DMS79 treated with DMSO at 0.1 percent for 48 hours (cell line): ENCODE measurements at regions not wholly inside any gene's neighbourhood (a gene's known extent, or its start where the extent isn't known, plus 50 kb on each side); places are given as distances from the start of the nearest gene placed in this dataset.

Experiments
- DNase-seq: peaks from one replicate; lab custom pipeline; 2025; lab: John Stamatoyannopoulos, UW

DNA sequence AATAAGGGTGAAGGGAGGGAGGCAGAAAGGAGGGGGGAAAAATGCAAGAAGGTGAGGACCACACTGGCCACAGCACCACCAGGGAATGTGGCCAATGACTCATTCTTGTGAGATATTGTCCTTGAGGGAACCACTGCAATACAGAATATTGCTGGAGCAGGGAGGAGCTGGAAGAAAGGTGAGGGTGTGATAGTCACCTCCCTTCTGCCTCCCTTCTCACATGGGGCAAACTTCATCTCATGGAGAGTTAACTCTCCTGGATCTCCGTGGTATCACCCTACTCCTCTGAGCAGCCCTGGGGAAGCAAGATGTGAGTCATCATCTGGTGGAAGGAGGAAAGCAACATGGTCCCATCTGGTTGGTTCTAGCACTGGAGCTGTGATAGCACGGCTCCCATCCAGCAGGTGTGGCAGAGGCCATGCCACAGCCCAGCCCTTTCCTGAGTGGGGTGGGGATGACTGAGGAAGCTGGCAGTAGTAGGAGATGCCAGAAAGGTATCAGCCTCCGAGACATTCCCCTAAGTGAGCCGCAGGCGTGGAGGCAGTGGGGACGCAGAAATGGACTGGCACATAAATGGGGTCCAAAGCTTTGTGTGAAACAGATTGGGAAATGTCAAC, 115.9 kb upstream of the LPP start:
- DNase-seq: no peak

DNA sequence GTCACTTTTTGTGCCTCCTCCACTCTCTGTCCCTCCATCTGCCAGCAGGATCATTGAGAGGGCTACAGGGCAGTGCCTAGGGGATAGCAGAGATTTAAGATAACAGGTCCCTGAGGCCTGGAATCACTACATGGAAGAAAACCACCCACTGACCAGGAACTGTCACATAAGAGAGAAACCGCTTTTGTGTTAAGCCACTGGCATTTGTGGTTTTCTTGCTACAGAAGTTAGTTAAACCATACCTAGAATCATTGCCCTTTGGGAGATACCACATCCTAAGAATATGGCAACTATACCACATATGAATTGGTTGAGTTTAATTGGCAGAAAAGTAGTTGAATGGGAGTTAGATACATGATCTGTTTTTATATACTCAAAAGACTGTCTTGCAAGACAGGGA, 112.8 kb upstream of the LPP start:
- no peak for DNase-seq

DNA sequence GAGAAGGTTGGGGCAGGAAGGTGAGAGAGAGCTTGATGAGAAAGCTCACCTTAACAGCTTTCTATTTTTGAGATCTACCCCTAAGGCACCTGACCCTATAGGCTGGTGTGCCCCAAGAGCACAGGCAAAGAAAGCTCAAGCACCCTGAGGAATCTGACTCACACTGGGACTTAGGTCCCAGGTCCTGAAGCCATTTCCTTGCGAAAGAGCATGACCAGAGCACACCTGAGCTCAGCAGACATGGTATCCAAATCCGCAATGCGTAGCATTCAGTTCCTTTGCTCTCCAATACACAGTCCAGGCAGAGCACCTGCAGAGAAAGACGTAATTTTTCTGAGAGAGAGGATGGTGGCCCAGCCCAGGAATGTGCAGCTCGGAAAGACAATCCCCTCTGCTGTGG, 112.1 kb upstream of the LPP start:
- DNase-seq: no peak

DNA sequence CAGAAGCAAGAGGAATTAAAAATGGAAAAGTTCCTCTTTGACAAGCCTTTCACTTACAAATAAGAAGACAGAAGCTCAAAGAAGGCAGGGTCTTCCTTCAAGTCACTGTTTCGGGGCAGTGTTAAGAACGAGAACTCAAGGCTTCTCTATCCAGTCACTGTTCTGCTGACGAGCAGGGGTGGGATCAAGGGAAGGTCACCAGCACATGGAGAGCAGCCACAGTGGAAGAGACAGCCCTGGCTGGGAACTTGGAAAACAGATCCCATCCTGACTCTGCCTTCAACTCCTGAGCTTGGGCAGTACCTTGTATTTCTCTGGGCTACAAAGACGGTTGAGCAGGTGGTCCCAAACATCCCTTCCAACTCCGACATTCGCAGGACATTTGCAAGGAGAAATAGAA, 111.5 kb upstream of the LPP start:
- DNase-seq: no peak

DNA sequence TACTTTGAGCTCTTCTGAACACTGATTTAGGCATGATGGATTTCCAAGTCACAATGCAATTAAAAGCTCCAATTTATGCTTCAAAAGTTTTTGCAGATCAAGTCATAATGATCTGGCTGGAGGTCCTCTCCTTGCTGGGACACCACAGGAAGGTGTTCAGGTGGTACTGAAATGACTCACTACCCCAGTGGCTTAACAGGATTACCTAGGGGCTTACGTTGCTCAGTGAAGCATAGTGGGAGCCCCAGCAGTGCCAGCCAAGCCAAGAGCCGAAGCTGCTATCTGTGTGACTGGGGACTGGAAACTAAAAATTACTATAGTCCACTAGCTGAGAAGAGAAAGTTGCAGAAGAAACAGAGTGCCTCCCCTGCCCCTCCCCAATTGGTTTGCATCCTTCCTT, 110.1 kb upstream of the LPP start:
- DNase-seq: no peak

DNA sequence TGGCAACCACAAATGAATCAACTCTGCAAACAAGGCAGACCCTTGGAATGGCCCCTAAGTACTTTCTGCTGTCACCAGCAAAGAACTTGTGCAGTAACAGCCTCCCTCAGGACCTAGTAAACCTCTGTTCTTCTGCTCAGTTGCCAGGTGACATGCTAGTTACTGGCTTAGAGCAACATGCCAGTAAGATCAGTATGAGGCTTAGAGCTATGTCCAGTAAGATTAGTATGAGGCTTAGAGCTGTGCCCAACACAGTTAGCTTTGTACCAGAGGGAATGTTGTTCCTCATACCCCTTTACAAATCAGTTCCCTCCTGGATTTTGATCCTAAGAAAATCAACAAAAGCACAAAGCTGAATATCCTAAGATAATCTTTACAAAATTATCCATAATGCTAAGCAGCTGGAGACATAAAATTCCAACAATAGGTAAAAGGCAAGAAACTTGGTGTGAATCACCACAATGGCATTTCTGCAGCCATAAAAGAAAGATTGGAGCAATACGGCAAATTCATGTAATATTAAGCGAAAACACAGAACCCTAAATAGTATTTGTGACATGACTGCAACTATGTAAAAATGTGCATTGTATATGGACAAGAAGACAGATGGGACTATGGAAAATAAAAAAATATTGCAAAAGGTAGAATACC, 107.3 kb upstream of the LPP start:
- DNase-seq: no peak

DNA sequence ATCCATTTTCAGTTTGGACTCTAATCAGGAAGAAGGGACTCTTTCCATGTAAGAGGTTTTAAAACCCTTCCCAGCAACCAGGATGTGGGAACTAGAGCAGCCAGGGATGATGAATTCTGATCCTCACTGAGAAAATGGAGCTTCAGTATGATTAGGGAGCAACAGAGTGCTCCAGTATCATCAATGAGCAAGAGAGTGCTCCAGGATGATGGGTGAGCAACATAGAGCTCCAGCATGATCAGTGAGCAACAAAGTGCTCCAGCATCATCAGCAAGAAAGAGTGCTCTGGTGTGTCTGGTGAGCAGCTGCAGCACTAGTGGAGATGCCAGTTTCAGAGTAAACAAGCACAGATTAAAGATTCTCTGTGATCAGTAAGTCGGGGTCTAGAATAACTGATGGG, 106.4 kb upstream of the LPP start:
- no peak for DNase-seq

DNA sequence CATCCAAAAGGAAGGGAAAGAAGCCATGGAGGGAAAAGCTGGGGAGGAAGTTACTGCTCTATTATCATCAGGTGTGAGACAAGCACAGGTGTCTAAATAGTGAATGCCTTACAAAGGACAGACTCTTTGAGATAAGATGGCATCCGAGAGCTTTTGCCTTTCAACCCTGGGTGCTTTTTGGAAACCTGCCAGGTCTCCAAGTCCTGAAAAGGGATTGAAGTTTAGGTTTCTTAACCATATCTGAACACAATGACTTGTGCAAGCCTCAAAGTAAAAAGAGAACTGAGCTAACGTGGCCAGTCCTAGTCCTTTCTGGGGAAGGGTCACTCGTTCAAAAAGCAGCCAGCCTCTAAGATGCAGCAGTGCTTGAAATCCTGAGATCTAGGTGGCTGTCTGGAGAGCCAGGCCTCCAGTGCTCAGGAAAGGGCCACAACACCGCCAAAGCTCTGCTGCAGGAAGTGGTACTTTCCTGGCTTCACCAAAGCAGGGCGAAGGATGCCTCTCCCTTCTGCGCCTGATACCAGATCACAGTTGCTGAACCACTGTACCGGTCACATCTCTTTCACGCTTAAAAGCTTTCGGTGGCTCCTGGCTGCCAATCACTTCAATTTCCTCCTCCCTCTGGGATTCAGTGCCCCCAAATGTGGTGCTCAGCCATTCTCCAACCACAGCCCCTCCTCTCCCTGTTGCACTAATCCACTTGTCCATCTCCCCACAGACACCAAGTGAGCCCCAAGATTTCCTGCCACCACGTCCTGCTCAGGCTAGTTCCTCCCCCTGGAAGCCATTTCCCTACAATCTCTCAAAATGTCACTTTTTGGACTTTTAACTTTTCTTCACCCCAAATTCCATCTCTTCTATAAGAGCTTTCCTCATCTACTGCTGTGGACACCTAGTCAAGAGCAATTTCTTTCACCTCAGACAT, 104.1 kb upstream of the LPP start:
- peak; percentile 76 for DNase-seq

DNA sequence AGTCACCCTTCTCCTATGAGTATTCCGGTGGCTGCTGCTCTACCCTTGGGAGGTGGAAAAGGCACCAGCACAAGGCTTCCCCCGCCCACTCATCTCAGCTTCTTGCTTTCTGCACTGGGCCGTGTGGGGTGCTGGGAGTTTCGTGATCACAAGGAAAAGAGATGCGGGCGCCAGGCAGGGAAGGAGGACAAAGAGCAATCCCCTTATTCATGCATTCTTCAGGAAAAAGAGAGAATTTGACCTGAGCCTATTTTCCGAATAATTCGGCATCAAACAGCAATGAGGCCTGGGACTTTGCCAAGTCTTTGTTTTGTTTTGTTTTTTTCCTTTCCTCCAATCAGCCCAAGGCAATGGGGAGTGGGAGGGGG, 102.2 kb upstream of the LPP start:
- no peak for DNase-seq

GRCh38 chr3:188052169-188053035, 101.6 kb upstream of the LPP start:
- DNase-seq: peak; percentile 22

- no peak for DNase-seq
Measured at GRCh38 chr3:188053036-188053340, 101.0 kb upstream of the LPP start.

- DNase-seq: no peak
Measured at GRCh38 chr3:188053710-188054380, 100.1 kb upstream of the LPP start.

- DNase-seq: no peak
Measured at GRCh38 chr3:188054541-188054940, 99.4 kb upstream of the LPP start.

DNA sequence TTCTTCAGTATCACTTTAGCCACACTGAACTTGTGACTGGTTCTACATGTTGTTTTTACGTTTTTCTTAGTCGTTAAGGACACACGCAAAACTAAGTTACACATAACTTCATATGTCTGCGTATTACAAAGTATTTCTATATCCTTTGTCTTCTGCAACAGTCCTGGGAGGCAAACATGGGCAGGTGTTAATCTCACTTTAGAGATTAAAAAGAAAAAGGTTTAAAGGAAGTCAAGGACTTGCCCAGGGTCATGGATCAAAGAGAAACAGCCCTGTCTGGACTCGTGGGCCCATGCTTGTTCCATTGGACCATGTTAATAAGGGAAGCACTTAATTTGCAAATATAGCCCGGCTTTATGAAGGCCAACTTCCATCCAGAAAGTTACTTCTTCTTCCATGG, 98.6 kb upstream of the LPP start:
- DNase-seq: no peak

- no peak for DNase-seq
Measured at GRCh38 chr3:188057124-188057523, 96.8 kb upstream of the LPP start.

DNA sequence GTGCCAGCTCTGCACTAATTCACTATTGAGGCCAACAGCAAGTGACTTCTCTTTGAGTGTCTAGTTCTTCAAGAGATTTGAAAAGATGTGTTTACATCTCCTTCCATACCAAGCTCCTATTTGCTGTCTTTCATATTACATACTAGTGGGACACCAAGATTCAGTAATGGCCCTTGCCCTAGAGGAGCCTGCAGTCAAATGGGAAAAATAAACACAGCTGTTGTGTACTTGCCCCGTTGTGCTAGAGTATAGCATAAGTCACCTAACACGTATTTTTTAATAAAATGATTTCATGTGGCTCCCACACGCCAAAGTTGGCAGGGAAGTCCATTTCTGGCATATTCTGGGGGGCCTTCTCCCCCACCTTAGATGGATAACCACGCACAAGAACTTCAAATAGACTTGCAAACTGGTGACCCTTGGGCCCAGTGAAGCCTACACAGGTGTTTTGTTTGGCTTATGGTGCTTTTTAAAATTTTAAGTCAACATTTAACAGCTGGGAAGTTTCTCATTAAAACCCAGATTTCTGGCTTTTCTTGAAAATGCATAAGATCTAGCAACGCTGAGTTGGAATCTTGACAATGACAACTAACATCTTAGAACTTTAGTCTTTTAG, 95.3 kb upstream of the LPP start:
- DNase-seq: no peak

- no peak for DNase-seq
Measured at GRCh38 chr3:188059351-188059750, 94.6 kb upstream of the LPP start.

DNA sequence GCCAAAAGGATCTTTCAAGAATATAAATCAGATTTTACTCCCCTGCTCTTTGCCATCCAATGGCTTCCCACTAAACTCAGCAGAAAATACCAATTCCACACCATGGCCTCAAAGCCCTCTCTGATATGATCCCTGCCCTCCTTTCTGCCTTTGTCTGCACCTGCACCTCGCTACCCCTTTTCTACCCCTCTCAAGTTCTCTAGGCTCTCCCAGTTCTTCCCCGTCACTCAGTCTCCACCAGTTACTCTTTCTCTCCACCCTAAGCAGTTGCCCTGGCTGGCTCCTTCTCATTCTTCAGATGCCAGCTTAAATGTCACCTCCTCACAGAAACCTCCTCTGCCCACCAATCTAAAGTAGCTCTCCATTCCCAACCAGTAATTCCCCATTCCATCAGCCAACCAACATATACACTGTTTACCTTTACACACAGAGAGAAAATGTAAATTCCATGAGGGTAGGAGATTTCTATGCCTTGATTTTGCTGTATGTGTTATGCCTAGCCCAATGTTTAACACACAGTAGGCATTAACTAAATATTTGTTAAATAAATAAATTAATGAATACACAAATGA, 93.6 kb upstream of the LPP start:
- DNase-seq: no peak

- no peak for DNase-seq
Measured at GRCh38 chr3:188060840-188061544, 93.0 kb upstream of the LPP start.

- no peak for DNase-seq
Measured at GRCh38 chr3:188062216-188062615, 91.7 kb upstream of the LPP start.
